ENCODE measurements at regions not wholly inside any gene's neighbourhood (a gene's known extent, or its start where the extent isn't known, plus 50 kb on each side); places are given as distances from the start of the nearest gene placed in this dataset.

DNA sequence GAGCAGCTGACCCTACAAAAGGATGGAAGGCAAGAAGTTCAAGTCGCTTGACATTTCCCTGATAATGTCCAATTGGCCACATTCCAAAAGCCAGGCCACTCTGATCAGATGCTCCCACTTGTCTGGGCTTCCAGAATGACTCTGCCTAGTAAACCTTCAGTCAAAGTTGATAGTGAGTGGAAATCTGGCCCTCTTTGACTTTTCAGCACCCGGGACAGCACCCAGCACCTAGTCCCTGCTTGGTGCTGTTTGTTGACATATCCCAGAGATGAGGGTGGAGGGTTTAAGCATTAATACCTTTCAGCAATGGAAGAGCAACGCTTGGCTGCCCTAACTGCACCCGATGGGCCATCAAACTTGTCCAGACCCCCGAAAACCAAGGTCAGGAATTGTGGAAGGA is 131.3 kb downstream of the AIPL1 start:
- SMC1A ChIA-PET (ENCODE audit: uncharacterized antibody, unreplicated experiment) = no interaction called here
- RAD21 ChIA-PET (ENCODE audit: unreplicated experiment) = no interaction called here
- BruUV-seq (replicated peaks) = no TSS peak
- DNase-seq (ENCODE audit: low read depth, low spot score) = no peak
- no peaks in the 10 kb centered on the region for H3K27me3 ChIP-seq (replicated peaks in 1 of 2; ENCODE audit: control insufficient read depth in 2 of 2, insufficient read depth in 2 of 2, low read length in 1 of 2)
- WGBS (ENCODE audit: insufficient coverage, insufficient replicate concordance, low lambda C conversion rate, missing lambda C conversion rate) = 2% methylated on average over 5 of the region's 5 CpGs
- in situ Hi-C loops (cut with MboI) = no loop called here
- no peak overlapping the region for H3K9ac ChIP-seq (ENCODE audit: control insufficient read depth, insufficient read depth, low read length)
- H2AFZ ChIP-seq (ENCODE audit: control insufficient read depth, low read depth, low read length) = no peak overlapping the region
- H3K27ac ChIP-seq (ENCODE audit: control insufficient read depth, insufficient read depth) = no peak overlapping the region
- no peak for ATAC-seq
- H3K79me2 ChIP-seq (ENCODE audit: control insufficient read depth, insufficient read depth, low read length) = no peaks in the 10 kb centered on the region
- TF ChIP-seq, protein P1, sequence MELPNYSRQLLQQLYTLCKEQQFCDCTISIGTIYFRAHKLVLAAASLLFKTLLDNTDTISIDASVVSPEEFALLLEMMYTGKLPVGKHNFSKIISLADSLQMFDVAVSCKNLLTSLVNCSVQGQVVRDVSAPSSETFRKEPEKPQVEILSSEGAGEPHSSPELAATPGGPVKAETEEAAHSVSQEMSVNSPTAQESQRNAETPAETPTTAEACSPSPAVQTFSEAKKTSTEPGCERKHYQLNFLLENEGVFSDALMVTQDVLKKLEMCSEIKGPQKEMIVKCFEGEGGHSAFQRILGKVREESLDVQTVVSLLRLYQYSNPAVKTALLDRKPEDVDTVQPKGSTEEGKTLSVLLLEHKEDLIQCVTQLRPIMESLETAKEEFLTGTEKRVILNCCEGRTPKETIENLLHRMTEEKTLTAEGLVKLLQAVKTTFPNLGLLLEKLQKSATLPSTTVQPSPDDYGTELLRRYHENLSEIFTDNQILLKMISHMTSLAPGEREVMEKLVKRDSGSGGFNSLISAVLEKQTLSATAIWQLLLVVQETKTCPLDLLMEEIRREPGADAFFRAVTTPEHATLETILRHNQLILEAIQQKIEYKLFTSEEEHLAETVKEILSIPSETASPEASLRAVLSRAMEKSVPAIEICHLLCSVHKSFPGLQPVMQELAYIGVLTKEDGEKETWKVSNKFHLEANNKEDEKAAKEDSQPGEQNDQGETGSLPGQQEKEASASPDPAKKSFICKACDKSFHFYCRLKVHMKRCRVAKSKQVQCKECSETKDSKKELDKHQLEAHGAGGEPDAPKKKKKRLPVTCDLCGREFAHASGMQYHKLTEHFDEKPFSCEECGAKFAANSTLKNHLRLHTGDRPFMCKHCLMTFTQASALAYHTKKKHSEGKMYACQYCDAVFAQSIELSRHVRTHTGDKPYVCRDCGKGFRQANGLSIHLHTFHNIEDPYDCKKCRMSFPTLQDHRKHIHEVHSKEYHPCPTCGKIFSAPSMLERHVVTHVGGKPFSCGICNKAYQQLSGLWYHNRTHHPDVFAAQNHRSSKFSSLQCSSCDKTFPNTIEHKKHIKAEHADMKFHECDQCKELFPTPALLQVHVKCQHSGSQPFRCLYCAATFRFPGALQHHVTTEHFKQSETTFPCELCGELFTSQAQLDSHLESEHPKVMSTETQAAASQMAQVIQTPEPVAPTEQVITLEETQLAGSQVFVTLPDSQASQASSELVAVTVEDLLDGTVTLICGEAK (IDR thresholded peaks at IDR 0.05; ENCODE audit: borderline replicate concordance) = no peak
- TF ChIP-seq, protein P2, sequence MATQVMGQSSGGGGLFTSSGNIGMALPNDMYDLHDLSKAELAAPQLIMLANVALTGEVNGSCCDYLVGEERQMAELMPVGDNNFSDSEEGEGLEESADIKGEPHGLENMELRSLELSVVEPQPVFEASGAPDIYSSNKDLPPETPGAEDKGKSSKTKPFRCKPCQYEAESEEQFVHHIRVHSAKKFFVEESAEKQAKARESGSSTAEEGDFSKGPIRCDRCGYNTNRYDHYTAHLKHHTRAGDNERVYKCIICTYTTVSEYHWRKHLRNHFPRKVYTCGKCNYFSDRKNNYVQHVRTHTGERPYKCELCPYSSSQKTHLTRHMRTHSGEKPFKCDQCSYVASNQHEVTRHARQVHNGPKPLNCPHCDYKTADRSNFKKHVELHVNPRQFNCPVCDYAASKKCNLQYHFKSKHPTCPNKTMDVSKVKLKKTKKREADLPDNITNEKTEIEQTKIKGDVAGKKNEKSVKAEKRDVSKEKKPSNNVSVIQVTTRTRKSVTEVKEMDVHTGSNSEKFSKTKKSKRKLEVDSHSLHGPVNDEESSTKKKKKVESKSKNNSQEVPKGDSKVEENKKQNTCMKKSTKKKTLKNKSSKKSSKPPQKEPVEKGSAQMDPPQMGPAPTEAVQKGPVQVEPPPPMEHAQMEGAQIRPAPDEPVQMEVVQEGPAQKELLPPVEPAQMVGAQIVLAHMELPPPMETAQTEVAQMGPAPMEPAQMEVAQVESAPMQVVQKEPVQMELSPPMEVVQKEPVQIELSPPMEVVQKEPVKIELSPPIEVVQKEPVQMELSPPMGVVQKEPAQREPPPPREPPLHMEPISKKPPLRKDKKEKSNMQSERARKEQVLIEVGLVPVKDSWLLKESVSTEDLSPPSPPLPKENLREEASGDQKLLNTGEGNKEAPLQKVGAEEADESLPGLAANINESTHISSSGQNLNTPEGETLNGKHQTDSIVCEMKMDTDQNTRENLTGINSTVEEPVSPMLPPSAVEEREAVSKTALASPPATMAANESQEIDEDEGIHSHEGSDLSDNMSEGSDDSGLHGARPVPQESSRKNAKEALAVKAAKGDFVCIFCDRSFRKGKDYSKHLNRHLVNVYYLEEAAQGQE (IDR thresholded peaks at IDR 0.05; ENCODE audit: low read depth, low read length) = peak; percentile 93
- POLR2A ChIA-PET = no interaction called here
- H3K4me1 ChIP-seq (ENCODE audit: control insufficient read depth, insufficient read depth, low read length) = no peaks in the 10 kb centered on the region
- FAIRE-seq = no peak
- H3K36me3 ChIP-seq (ENCODE audit: control insufficient read depth in 2 of 2, insufficient read depth in 2 of 2, low read length in 1 of 2) = no peaks in the 10 kb centered on the region
- no peaks in the 10 kb centered on the region for H3K9me3 ChIP-seq (replicated peaks; ENCODE audit: control insufficient read depth, insufficient read depth, low read length)
- intact Hi-C loops (cut with micrococcal nuclease; ENCODE audit: unreplicated experiment) = no loop called here
- H3K4me3 ChIP-seq = no peak overlapping the region
- H3K4me2 ChIP-seq (ENCODE audit: control insufficient read depth, insufficient read depth) = no peak overlapping the region
- CTCF ChIA-PET = no interaction called here
- no peaks in the 10 kb centered on the region; the same call in 1 of the 2 replicates for H4K20me1 ChIP-seq (ENCODE audit: control insufficient read depth, insufficient read depth)
